ENCODE measurements at regions not wholly inside any gene's neighbourhood (a gene's known extent, or its start where the extent isn't known, plus 50 kb on each side); places are given as distances from the start of the nearest gene placed in this dataset.

DNA sequence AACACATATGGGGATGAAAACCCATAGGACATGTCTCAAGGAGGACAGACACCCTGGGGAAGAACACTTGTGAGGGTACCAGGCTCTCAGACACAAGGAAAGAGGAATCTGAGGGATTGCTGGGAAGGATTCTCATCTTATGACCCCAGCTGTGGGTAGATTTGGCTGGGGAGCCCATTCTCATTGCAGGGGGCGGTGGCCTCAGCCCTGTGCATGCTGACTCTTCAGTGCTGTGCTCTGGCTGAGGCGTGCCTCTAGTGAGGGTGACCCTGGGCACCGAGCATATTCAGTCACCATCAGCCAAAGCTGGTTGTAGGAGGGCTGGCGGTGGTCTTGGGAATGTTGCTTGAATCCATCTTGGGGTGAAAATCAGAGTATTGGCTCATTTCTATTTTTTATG, 140.7 kb downstream of the TM9SF2 start:
- no peak for DNase-seq (ENCODE audit: low read depth)

DNA sequence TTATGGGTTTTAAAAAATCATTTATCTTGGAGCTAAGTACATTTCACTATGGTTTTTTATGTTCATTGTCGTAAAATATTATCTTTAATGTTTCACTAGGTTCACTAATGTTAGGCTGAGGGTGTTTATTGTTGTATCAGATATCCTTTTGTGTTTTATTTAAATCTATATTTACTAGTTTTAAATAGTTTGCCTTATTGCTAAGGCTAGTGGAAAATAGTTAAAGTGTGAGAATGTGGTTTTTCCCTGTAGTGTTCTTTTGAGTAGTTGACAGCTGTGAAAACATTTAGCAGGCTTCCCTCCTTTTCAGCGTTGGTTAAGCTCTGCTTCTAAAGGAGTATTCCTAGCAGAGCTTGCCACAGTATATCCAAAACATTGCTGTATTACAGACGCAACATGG, 139.0 kb downstream of the TM9SF2 start:
- no peak for DNase-seq (ENCODE audit: low read depth)

DNA sequence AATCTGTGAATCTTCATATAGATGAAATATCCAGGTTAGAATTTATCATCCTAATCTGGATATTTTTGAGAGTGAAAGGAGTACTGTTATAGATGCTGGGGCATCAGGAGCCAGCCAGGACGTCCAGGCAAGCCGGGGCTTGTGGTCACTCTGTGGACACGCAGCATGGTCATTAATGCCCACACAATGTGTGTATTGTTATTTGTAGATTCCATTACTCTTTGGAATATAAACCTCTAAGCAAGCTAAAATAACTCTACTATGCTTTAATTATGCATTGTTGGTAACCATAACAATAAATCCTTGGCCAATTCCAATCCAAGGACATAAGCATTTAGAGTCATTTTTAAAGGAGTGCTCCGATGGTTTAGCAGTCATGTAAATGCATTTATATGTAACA, 137.9 kb downstream of the TM9SF2 start:
- DNase-seq (ENCODE audit: low read depth): no peak

- DNase-seq (ENCODE audit: low read depth): no peak
These were observed 135.6 kb downstream of the TM9SF2 start for GRCh38 chr13:99636728-99637353.

DNA sequence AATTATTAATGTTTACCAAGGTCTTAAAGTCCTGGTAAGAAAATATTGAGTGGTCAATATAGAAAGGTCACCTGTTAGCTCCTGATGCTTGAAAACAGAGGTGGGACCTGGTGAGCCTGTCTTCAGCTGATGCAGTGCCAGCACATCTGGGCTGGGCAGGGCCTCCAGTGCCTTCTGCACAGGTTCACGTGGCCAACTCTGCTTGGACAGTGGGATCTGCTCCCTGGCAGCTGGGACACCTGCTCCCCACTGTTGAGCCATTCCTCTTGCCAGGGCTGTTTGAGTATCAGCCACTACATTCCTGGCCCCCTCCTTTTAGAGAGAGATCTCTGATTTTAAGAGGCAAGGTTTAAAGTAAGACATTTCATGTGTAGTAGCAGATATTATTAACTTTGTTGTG, 135.0 kb downstream of the TM9SF2 start:
- DNase-seq (ENCODE audit: low read depth): no peak

- DNase-seq (ENCODE audit: low read depth): no peak
These were observed 133.4 kb downstream of the TM9SF2 start for GRCh38 chr13:99634672-99635071.

DNA sequence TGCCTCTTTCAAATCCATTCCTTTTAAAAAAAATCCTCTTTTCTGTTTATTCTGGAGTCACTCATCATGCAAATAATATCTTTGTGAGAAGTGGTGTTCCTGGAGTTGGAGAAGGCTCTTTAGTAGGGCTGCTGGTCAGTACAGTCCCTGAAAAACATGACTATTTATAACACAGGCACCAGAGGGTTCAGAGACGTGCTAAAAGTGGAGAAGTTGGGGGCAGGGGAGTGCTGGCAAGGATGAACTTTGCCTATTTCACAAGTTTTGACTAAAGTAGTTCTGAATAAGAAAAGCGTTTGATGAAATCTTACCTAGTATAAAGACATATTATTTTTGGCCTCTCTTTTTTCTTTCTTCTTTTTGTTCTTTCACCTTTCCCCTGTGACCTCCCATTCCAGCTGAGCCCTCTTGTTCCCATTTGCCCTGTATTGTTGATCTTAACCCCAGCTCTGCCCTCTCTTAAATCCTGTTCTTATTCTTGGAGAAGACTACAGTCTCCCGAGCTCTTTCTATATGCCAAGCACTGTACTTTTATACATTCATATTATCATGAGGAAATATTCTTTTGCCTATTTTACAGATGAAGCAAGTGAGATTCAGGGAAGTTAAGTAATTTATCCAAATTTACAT, 129.1 kb downstream of the TM9SF2 start:
- no peak for DNase-seq (ENCODE audit: low read depth)

DNA sequence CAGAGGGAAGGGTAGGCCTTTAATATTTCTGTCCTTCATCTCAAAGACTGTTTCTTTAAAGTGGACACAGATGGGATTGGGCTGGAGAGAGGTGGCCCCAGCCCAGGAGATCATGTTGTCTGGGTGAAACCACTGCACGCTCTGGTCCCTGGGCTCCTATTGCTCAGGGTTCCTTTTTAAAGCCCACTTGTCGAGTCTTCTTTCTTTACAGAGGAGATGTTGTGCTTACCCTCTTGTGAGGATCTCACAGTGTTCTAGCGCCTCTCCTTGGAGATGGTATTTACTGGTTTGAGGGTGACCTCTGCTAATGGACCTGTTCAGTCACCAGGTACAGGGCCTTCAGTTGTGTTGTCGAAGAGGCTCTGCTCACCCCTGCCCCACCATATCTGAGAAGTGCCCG, 128.4 kb downstream of the TM9SF2 start:
- DNase-seq (ENCODE audit: low read depth): no peak

DNA sequence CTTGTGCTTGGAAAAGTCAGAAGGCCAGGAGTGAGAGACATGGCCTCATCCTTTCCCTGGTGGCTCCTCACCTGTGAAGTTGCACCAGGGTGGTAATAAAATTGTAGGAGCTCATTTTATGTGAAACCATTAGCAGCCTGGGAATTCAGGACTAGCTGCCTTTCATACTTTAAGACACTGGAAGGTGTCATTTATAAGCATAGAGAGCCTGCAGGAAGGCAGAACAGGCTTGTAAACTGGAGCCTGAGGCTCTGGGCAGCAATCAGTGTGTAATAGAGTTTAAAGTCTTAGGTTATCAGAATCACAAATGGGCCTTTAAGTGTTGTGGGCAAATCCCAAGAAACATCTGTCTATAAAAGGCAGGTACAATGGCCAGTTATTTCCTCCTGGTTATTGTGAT, 127.2 kb downstream of the TM9SF2 start:
- no peak for DNase-seq (ENCODE audit: low read depth)

GRCh38 chr13:99626461-99627082, 125.3 kb downstream of the TM9SF2 start:
- DNase-seq (ENCODE audit: low read depth): no peak

GRCh38 chr13:99624936-99625540, 123.8 kb downstream of the TM9SF2 start:
- DNase-seq (ENCODE audit: low read depth): no peak

GRCh38 chr13:99620806-99621205, 119.5 kb downstream of the TM9SF2 start:
- DNase-seq (ENCODE audit: low read depth): no peak

- no peak for DNase-seq (ENCODE audit: low read depth)
These were observed 117.9 kb downstream of the TM9SF2 start for GRCh38 chr13:99619207-99619606.

DNA sequence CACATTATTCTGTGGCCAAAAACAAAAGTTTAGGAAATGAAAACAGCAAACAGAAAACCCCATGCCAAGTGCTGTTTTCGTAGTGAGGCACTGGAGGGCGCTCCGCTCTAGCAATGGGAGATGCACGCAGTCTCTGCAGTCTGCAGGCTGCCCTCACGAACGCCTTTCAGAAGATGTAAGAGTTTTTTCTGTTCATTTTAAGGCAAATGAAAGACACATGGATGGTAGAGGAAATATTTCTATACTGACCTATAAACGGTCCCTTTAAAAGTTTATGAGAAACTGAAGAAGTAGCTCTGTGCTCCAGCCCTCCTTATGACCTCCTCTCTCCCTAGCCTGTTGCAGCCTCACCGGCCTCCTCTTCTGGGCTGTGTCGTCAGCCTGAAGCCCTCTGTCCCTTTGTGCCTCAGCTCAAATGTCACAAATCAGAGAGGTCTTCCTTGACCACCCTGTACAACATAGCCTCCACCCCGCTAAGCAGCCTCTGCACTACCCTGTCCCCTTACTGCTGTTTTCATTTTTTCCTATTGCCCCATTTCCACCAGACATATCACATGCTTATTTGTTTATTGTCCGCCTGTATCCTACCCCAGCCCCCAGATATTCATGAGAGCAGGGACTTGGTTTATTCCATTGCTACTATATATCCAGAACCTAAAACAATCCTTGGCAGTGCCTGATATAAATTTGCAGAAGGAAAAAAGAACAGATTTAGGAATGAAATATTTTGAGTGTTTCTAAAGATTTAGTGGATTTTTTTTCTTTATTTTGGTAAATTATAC, 116.4 kb downstream of the TM9SF2 start:
- no peak for DNase-seq (ENCODE audit: low read depth)

DNA sequence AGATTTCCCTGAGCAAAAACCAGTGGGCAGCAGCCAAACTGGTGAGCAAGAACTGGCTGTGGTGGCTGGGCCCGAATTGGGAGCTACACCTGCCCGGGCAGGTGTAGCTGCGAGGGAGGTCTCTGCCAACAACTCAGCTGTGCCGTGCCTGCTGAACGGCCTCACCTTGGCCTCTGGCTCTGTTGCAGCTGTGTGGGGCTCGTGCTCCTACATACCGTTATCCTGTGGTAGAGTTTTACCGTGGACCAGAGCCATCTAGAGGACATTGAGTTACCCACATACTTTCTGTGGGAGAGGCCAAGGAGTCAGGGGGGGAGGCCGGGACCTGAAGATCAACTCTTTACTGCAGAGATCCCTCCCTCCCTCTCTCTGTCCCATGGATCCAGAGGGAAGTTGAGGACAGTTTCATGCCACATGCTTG, 113.2 kb downstream of the TM9SF2 start:
- no peak for DNase-seq (ENCODE audit: low read depth)

All from HS-27A (cell line).